A673 (cell line): ENCODE measurements at regions not wholly inside any gene's neighbourhood (a gene's known extent, or its start where the extent isn't known, plus 50 kb on each side); places are given as distances from the start of the nearest gene placed in this dataset.

ENCODE experiments used
- BruUV-seq: library from RNA; stranded (reverse); fragments of 400-500 nt; replicated peaks from 2 replicates; lab custom pipeline; 2021; lab: Mats Ljungman, UMichigan
- CTCF ChIA-PET: fragments of 300-600 bp; sonication (Branson Sonifier 250); formaldehyde crosslinking; loops from one replicate; lab custom pipeline; 2022; ENCODE audit warnings: antibody characterized with exemption; lab: Charles Lee
- POLR2A ChIA-PET: fragments of 300-600 bp; sonication (Branson Sonifier 250); formaldehyde crosslinking; loops from one replicate; lab custom pipeline; 2022; ENCODE audit warnings: antibody characterized with exemption; ENCODE audit not compliant: low non-redundant PET; lab: Charles Lee
- DNase-seq: peaks from one replicate; pipeline ENCODE4 v3.0.0-alpha.2; 2015; ENCODE audit warnings: low spot score
- H3K27ac ChIP-seq: fragments of 200-600 bp; sonication (generic); 2 replicates; pipeline ENCODE4 v1.5.1; 2016; ENCODE audit warnings: mixed run types, low read depth, mild to moderate bottlenecking, mixed read lengths, antibody characterized with exemption, low read length; ENCODE audit not compliant: poor library complexity, severe bottlenecking
- H3K27me3 ChIP-seq: fragments of 200-600 bp; sonication (generic); replicated peaks from 2 replicates; pipeline ENCODE4 v1.6.1; 2017; ENCODE audit warnings: mixed run types, low read depth, mild to moderate bottlenecking, mixed read lengths, antibody characterized with exemption, low read length; ENCODE audit not compliant: insufficient read depth, poor library complexity
- H3K36me3 ChIP-seq: fragments of 200-600 bp; sonication (generic); 2 replicates; pipeline ENCODE4 v1.6.1; 2016; ENCODE audit warnings: mixed run types, mild to moderate bottlenecking, mixed read lengths, antibody characterized with exemption, low read length; ENCODE audit not compliant: insufficient read depth, poor library complexity, severe bottlenecking
- H3K4me1 ChIP-seq: fragments of 200-600 bp; sonication (generic); 2 replicates; pipeline ENCODE4 v1.6.1; 2017; ENCODE audit warnings: mixed run types, mild to moderate bottlenecking, mixed read lengths, antibody characterized with exemption, low read length; ENCODE audit not compliant: insufficient read depth, poor library complexity, severe bottlenecking
- H3K4me3 ChIP-seq: fragments of 200-600 bp; sonication (generic); 2 replicates; pipeline ENCODE4 v1.5.1; 2016; ENCODE audit warnings: low read depth, mixed run types, mild to moderate bottlenecking, mixed read lengths, low read length; ENCODE audit not compliant: poor library complexity, severe bottlenecking
- H3K9me3 ChIP-seq: fragments of 200-600 bp; sonication (generic); 2 replicates; pipeline ENCODE4 v1.6.1; 2016; ENCODE audit warnings: mixed run types, low read depth, mild to moderate bottlenecking, mixed read lengths, antibody characterized with exemption, low read length; ENCODE audit not compliant: poor library complexity, severe bottlenecking
- CTCF ChIP-seq: fragments of 300-800, 200-600 bp; sonication (generic); conservative IDR thresholded peaks from 2 replicates; pipeline ENCODE4 v1.5.1; 2017; ENCODE audit warnings: low read depth, mild to moderate bottlenecking, antibody characterized with exemption, low read length, moderate library complexity, mixed read lengths
- EZH2 ChIP-seq: fragments of 200-600 bp; sonication (generic); IDR thresholded peaks from 2 replicates; pipeline ENCODE4 v1.6.1; 2017; ENCODE audit warnings: borderline replicate concordance, low read depth, mild to moderate bottlenecking, mixed read lengths, antibody characterized with exemption, low read length; ENCODE audit not compliant: poor library complexity, severe bottlenecking
- intact Hi-C: fragments of 100-400 bp; cut with micrococcal nuclease; formaldehyde crosslinking; loops from one replicate; pipeline ENCODE4 v1.10.0; 2022; ENCODE audit not compliant: unreplicated experiment

GRCh38 chr2:121837591-121837990, 82.1 kb downstream of the TSN start:
- H3K36me3 ChIP-seq, result no peaks in the 10 kb centered on the region
- ChIA-PET CTCF (no interaction called here), POLR2A (no interaction called here)
- TF ChIP-seq EZH2, result no peak
- no peak for TF ChIP-seq CTCF
- no peak for DNase-seq
- intact Hi-C loops, result no loop called here
- H3K27ac ChIP-seq, result no peak overlapping the region
- no peak overlapping the region for H3K4me3 ChIP-seq
- no peaks in the 10 kb centered on the region for H3K4me1 ChIP-seq
- peaks cover 3% of the 10 kb centered on the region for H3K9me3 ChIP-seq
- no TSS peak for BruUV-seq
- no peaks in the 10 kb centered on the region for H3K27me3 ChIP-seq

- Histone ChIP-seq H3K9me3 (peaks cover 3% of the 10 kb centered on the region), H3K36me3 (no peaks in the 10 kb centered on the region), H3K27me3 (no peaks in the 10 kb centered on the region), H3K4me3 (no peak overlapping the region), H3K27ac (no peak overlapping the region), H3K4me1 (no peaks in the 10 kb centered on the region)
- ChIA-PET CTCF (no interaction called here), POLR2A (no interaction called here)
- BruUV-seq, result no TSS peak
- TF ChIP-seq EZH2 (no peak), CTCF (no peak)
- intact Hi-C loops, result no loop called here
- no peak for DNase-seq
These were observed 83.1 kb downstream of the TSN start for GRCh38 chr2:121838551-121838950.

- no peak for DNase-seq
- Histone ChIP-seq H3K27ac (no peak overlapping the region), H3K9me3 (peaks cover 3% of the 10 kb centered on the region), H3K4me1 (no peaks in the 10 kb centered on the region), H3K36me3 (no peaks in the 10 kb centered on the region), H3K27me3 (no peaks in the 10 kb centered on the region), H3K4me3 (no peak overlapping the region)
- TF ChIP-seq EZH2 (no peak), CTCF (0 out of 2 replicates have a peak, but pooled peaks have one; percentile 19)
- ChIA-PET CTCF (no interaction called here), POLR2A (no interaction called here)
- no TSS peak for BruUV-seq
- intact Hi-C loops, result no loop called here
These were observed 84.1 kb downstream of the TSN start for GRCh38 chr2:121839584-121839983.
